ENCODE measurements at regions not wholly inside any gene's neighbourhood (a gene's known extent, or its start where the extent isn't known, plus 50 kb on each side); places are given as distances from the start of the nearest gene placed in this dataset.

GRCh38 chr3:89699229-89699628 lies 591.8 kb downstream of the EPHA3 start (continued):
- TF ChIP-seq CHD7 (IDR thresholded peaks at IDR 0.05; ENCODE audit: insufficient replicate concordance, low read length) (no peak), CBX5 (IDR thresholded peaks at IDR 0.05; ENCODE audit: low read depth, low read length) (no peak), CEBPB (IDR thresholded peaks at IDR 0.05; ENCODE audit: low read depth, low read length) (no peak), PHF8 (conservative IDR thresholded peaks at IDR 0.05; ENCODE audit: low read depth, low read length) (no peak), MAFK (IDR thresholded peaks at IDR 0.05; ENCODE audit: low read depth, low read length) (no peak), YY1 (IDR thresholded peaks at IDR 0.05; ENCODE audit: low read depth, low read length) (no peak), RFX5 (IDR thresholded peaks at IDR 0.05; ENCODE audit: borderline replicate concordance, low read depth, low read length) (no peak)

Measured in H1 (cell line).